IPS-18a (cell line): ENCODE measurements at regions not wholly inside any gene's neighbourhood (a gene's known extent, or its start where the extent isn't known, plus 50 kb on each side); places are given as distances from the start of the nearest gene placed in this dataset.

Experiments
- H3K27ac ChIP-seq: one replicate; pipeline ENCODE4 v1.5.1; 2013; ENCODE audit warnings: low read length
- H3K27me3 ChIP-seq: one replicate; pipeline ENCODE4 v1.6.1; 2013; ENCODE audit warnings: mild to moderate bottlenecking, low read length; ENCODE audit not compliant: control insufficient read depth, insufficient read depth
- H3K36me3 ChIP-seq: one replicate; pipeline ENCODE4 v1.6.1; 2013; ENCODE audit warnings: low read depth, low read length; ENCODE audit not compliant: control insufficient read depth
- H3K4me1 ChIP-seq: one replicate; pipeline ENCODE4 v1.6.1; 2013; ENCODE audit warnings: low read depth, low read length; ENCODE audit not compliant: control insufficient read depth
- H3K4me3 ChIP-seq: one replicate; pipeline ENCODE4 v1.5.1; 2013; ENCODE audit warnings: low read length
- H3K9ac ChIP-seq: one replicate; pipeline ENCODE4 v1.6.1; 2013; ENCODE audit warnings: mild to moderate bottlenecking, low read length, moderate library complexity
- H3K9me3 ChIP-seq: one replicate; pipeline ENCODE4 v1.6.1; 2013; ENCODE audit warnings: low read depth, low read length; ENCODE audit not compliant: control insufficient read depth

DNA sequence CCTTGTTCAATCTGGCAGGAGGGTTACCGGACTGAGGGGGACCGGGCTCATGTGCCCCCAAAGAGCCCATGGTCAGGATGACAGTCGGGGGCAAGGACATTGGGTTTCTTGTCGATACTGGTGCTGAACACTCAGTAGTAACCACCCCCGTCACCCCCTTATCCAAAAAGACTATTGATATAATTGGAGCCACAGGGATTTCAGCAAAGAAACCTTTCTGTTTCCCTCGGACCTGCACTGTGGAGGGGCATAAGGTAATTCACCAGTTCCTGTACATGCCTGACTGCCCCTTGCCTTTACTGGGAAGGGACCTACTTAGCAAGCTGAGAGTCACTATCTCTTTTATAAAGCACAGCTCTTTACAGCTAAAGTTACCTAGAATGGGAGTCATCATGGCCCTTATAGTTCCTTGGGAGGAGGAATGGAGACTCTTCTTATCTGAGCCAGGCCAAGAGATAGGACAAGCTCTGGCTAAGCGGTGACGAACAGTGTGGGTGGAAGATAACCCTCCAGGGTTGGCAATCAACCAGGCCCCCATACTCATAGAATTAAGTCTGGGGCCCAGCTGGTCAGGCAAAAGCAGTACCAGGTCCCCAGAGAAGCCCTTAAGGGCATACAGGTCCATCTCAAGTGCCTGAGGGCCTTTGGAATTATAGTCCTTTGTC lies 603.7 kb downstream of the UQCRFS1 start:
- H3K9me3 ChIP-seq: peaks cover 5% of the 10 kb centered on the region
- no peak overlapping the region for H3K27ac ChIP-seq
- no peaks in the 10 kb centered on the region for H3K36me3 ChIP-seq
- no peaks in the 10 kb centered on the region for H3K27me3 ChIP-seq
- H3K9ac ChIP-seq: no peak overlapping the region
- no peak overlapping the region for H3K4me3 ChIP-seq
- H3K4me1 ChIP-seq: no peaks in the 10 kb centered on the region

DNA sequence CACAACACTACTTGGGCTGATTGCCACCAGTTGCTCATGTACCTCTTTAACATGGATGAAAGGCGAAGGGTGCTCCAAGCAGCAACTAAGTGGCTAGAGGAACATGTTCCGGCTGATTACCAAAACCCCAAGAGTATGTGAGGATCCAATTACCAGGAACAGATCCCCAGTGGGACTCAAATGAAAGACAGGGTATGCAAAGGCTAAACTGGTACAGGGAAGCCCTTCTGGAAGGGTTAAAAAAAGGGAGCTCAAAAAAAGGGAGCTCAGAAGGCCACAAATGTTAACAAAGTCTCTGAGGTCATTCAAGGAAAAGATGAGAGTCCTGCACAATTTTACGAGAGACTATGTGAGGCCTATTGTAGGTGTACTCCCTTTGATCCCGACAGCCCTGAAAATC lies 604.7 kb downstream of the UQCRFS1 start:
- H3K4me3 ChIP-seq: no peak overlapping the region
- H3K9ac ChIP-seq: no peak overlapping the region
- H3K27ac ChIP-seq: no peak overlapping the region
- H3K36me3 ChIP-seq: no peaks in the 10 kb centered on the region
- H3K9me3 ChIP-seq: peaks cover 5% of the 10 kb centered on the region
- no peaks in the 10 kb centered on the region for H3K4me1 ChIP-seq
- no peaks in the 10 kb centered on the region for H3K27me3 ChIP-seq

DNA sequence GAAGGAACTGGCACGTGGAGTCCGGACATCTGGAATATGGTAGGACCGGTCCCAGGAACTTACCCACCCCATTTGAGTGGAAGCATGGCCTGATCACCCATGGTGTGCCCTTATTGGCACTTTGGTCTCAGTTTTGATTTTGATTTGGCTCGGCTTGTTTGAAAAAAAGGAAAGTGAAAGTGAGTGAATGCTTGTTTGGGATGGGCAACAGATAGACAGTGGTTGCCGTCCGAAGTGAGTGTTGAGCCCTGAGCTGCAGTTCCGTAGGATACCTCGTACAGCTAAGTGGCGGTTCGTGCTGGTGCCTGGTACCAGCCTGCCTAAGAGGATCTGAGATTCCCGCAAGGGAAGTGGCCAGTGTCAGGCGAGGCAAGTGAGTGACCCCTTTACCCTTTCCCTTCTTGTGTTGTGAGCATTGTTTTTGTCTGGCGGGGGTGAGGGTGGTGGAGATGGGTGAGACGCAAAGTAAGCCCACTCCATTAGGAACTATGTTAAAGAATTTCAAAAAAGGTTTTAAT lies 605.8 kb downstream of the UQCRFS1 start:
- H3K27me3 ChIP-seq: no peaks in the 10 kb centered on the region
- no peak overlapping the region for H3K9ac ChIP-seq
- no peaks in the 10 kb centered on the region for H3K4me1 ChIP-seq
- no peak overlapping the region for H3K27ac ChIP-seq
- H3K4me3 ChIP-seq: no peak overlapping the region
- no peaks in the 10 kb centered on the region for H3K36me3 ChIP-seq
- peaks cover 5% of the 10 kb centered on the region for H3K9me3 ChIP-seq

DNA sequence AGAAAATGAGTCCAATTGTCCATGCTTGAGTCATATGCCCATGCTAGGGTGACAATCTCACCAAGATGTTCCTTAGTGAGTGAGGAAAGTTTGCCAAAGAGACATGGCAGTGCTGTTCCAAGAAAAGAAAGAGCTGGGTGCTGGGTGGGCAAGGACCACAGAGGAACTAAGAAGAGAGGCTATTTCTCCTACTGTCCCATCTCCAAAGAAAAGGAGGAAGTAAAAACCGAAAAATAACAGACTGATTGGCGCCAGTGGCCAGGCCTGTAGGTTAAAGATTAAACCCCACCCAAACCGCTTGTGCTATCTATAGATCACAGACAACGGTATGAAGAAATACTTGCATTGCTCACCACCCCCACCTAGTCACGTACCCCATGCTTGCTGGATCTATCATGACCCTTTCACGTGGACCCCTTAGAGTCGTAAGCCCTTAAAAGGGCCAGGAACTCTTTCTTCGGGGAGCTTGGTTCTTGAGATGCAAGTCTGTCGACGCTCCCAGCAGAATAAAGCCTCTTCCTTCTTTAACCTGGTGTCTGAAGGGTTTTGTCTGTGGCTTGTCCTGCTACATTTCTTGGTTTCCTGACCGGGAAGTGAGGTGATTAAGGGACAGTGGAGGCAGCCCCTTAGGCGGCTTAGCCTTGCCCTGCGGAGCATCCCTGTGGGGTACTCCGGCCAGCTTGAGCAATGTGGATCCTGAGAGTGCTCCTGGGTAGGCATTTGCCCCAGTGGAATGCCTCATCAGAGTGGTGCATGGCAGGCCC lies 606.5 kb downstream of the UQCRFS1 start:
- no peak overlapping the region for H3K9ac ChIP-seq
- peaks cover 5% of the 10 kb centered on the region for H3K9me3 ChIP-seq
- no peak overlapping the region for H3K4me3 ChIP-seq
- no peaks in the 10 kb centered on the region for H3K27me3 ChIP-seq
- no peaks in the 10 kb centered on the region for H3K4me1 ChIP-seq
- no peak overlapping the region for H3K27ac ChIP-seq
- H3K36me3 ChIP-seq: no peaks in the 10 kb centered on the region

DNA sequence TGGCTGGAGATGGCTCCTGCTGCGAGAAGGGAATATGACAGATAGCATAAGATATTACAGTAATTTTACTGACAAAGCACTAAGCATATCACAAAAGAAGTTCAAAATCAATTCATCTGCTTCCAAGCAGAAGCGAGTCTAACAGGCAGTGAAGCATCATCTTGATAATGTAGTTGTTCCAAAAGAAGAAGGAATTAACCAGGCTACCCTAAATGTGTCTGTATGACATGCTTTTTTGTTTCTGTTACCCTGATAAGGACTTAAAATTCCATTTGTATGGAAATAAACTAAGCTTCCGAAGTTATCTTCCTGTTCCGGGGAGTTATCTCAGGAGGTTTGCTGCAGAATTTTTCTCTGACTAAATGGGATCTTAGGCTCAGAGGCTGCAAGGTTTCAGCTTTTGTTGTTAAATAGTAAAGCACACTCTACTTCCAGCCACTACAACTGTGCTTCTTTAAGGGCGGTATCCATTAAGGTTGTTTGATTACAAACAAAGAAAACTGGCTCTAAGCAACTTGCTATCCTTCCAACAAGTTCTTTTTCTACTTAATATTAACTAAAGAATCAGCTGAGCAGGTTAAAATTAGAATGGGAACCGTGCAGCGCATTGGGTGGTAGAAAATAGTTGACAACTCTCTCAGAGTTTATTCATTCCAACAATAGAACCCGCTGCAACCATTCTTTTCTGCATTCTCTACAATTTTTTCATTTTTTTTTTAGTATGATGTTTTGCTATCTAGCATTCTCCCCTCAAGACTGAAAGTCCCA lies 607.3 kb downstream of the UQCRFS1 start:
- Histone ChIP-seq H3K27me3 (no peaks in the 10 kb centered on the region), H3K9me3 (peaks cover 5% of the 10 kb centered on the region), H3K4me3 (no peak overlapping the region), H3K9ac (no peak overlapping the region), H3K27ac (no peak overlapping the region), H3K36me3 (no peaks in the 10 kb centered on the region), H3K4me1 (no peaks in the 10 kb centered on the region)

DNA sequence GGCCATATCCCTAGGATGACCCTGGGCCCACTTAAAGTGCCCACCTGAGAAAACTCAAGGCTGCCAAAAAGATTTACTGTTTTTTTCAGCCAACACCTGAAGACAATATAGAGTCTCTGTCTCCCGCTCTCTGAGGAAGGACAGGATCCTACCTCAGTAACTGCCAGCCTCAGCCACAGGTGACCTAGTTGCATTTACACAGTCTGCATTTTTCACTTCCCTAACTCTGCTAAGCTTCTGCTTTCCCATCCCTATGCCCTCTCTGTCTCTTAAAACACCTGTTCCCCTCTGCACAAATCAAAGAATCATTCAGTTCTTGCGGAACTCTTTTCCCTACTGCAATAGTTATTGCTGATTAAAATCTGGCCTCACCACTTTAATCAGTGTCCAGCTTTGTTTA lies 609.5 kb downstream of the UQCRFS1 start:
- Histone ChIP-seq H3K36me3 (no peaks in the 10 kb centered on the region), H3K4me3 (no peak overlapping the region), H3K9me3 (peaks cover 5% of the 10 kb centered on the region), H3K9ac (no peak overlapping the region), H3K4me1 (no peaks in the 10 kb centered on the region), H3K27ac (no peak overlapping the region), H3K27me3 (no peaks in the 10 kb centered on the region)

DNA sequence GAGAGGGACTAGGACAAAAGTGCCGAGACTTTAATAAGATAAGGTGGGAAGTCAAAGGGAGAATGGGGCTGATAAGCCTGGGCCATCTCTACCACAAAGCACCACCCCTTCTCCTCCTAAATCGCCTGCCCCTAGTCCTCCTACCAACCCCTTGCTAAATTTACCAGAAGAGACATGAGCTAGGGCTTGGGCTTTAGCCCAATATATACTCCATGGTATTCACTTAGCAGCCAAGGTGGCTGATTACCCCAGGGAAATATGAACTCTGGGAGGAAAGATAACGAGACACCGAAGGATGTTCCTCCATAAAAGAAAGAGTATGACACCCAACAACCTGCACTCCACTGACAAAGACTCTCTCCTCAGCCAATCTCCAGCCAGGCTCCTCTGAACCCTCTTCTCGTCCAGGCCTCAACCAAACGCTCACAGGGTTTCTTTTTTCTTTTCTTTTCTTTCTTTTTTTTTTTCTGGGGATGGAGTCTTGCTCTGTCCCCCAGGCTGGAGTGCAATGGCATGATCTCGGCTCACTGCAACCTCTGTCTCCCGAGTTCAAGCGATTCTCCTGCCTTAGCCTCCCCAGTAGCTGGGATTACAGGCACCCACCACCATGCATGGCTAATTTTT lies 610.2 kb downstream of the UQCRFS1 start:
- Histone ChIP-seq H3K36me3 (no peaks in the 10 kb centered on the region), H3K27ac (no peak overlapping the region), H3K4me1 (no peaks in the 10 kb centered on the region), H3K27me3 (no peaks in the 10 kb centered on the region), H3K4me3 (no peak overlapping the region), H3K9me3 (peaks cover 5% of the 10 kb centered on the region), H3K9ac (no peak overlapping the region)

DNA sequence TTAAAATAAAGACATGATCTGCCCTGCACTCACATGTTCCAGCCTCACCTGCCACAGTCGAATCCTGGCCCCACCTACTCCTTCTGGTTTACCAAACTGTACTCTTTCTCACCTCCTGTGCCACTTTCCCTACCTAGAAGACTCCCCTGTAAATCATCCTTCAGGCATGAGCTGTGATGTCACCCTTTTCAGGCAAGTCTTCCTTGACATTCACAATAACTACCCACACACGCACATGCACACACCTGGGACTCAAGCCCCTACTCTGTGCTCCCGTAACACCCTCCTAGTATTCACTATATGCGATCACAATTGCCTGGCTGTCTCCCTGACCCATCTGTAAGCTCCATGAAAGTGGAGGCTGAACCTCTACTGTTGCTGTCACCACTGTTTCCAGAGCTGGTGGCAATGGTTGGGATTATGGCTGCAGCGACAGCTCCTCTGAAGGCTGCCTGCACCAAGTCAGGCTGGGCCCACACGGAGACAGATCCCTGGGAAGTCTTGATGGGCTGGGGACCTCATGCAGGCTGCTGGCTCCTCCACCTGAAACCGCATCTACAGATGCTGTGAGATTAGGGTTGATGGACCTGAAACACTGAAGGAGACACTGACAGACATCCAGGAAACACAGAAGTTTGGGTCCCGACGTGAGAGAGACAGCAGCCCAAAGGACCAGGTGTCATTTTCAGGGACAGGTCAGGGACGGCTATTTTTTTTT lies 611.1 kb downstream of the UQCRFS1 start:
- H3K9ac ChIP-seq: no peak overlapping the region
- H3K36me3 ChIP-seq: no peaks in the 10 kb centered on the region
- no peak overlapping the region for H3K4me3 ChIP-seq
- no peak overlapping the region for H3K27ac ChIP-seq
- no peaks in the 10 kb centered on the region for H3K27me3 ChIP-seq
- H3K9me3 ChIP-seq: peaks cover 2% of the 10 kb centered on the region
- no peaks in the 10 kb centered on the region for H3K4me1 ChIP-seq

DNA sequence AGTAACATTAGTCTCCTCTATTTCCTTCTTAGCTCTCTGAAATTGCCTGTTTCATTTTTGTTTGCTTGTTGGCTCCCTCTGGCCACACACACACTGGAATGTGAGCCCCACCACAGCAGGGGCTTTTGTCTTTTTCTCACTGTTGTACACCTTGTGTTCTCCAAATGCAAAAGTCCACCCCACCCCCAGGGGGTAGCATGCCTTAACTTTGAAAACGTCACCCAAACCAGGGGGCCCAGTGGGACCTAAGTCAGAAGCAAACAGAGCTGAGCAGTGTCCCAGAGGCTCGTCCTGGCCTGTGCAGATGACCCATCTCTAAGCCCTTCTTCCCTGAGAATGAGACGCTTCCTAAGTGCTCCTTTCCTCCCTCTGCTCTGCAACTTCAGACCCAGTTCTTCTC lies 614.1 kb downstream of the UQCRFS1 start:
- Histone ChIP-seq H3K36me3 (no peaks in the 10 kb centered on the region), H3K4me1 (no peaks in the 10 kb centered on the region), H3K4me3 (no peak overlapping the region), H3K27ac (no peak overlapping the region), H3K9ac (no peak overlapping the region), H3K9me3 (no peaks in the 10 kb centered on the region), H3K27me3 (no peaks in the 10 kb centered on the region)

DNA sequence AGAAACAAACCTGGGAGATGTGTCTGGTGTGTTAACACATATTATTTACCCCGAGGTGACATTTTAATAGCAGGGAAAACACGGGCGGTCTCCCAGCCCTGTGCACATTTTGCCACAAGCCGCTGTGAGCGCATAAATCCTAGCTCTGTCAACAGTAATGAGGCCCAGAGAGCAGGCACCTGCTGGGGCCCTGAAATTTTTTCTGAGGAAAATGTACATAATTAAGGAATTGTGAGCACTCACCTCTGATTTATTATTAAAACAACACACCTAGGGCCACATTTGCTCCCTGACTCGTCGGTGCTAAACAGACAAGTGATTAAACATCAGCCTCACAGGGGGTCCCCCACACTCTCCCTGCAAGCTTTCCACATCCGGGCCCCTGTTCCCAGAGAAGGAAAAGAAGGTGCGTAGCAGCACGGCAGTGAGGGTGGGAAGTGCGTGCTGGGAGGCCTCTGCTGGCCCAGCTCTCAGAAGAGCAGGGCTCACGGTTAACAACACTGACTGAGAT lies 616.3 kb downstream of the UQCRFS1 start:
- no peak overlapping the region for H3K9ac ChIP-seq
- no peak overlapping the region for H3K27ac ChIP-seq
- H3K9me3 ChIP-seq: no peaks in the 10 kb centered on the region
- no peak overlapping the region for H3K4me3 ChIP-seq
- no peaks in the 10 kb centered on the region for H3K27me3 ChIP-seq
- no peaks in the 10 kb centered on the region for H3K4me1 ChIP-seq
- no peaks in the 10 kb centered on the region for H3K36me3 ChIP-seq
